GM10248 (cell line): ENCODE measurements at regions not wholly inside any gene's neighbourhood (a gene's known extent, or its start where the extent isn't known, plus 50 kb on each side); places are given as distances from the start of the nearest gene placed in this dataset.

Experiments used
- CTCF ChIA-PET: fragments of 300-600 bp; sonication (Branson Sonifier 250); formaldehyde crosslinking; extraction: SDS; loops from one replicate; lab custom pipeline; 2021; ENCODE audit warnings: antibody characterized with exemption; lab: Yijun Ruan, JAX
- POLR2A ChIA-PET: fragments of 350-650 bp; sonication (Branson Sonifier 250); formaldehyde crosslinking; extraction: SDS; loops from one replicate; lab custom pipeline; 2020; ENCODE audit warnings: antibody characterized with exemption; lab: Yijun Ruan, JAX
- DNase-seq: peaks from one replicate; pipeline ENCODE4 v3.0.0; 2012; ENCODE audit errors: extremely low spot score
- TF ChIP-seq, protein P1 (sequence below): IDR thresholded peaks from 2 replicates; pipeline ENCODE4 v1.5.1; 2012; ENCODE audit warnings: mild to moderate bottlenecking, low read depth; ENCODE audit errors: extremely low read depth, missing control alignments, control extremely low read depth

DNA sequence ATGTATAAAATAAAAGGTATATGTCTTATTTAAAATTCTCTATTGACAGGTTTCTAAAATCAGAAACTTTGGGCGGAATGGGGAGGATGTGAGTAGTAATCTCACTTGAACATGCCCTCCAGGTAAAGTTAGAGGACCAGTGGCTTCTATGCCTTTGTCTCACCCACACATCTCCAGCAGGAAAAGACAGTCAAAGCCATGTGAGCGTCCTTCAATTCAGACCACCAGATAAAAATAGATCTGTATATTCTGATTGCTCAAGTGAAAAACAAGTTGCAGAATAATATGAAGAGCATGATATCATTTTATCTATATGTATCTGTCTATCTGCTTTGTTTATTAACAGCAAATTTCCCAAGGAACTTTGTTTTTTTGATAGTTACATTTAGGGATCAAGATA is 152.2 kb downstream of the TMCO5A start:
- POLR2A ChIA-PET: no interaction called here
- CTCF ChIA-PET: interaction anchor here (1.1 to 3.1 kb wide), 2 partner anchors 18 to 477 kb away, joined by 4 to 13 read pairs; partner anchors contain the start of gene RASGRP1
- no peak for DNase-seq
- TF ChIP-seq, protein P1, sequence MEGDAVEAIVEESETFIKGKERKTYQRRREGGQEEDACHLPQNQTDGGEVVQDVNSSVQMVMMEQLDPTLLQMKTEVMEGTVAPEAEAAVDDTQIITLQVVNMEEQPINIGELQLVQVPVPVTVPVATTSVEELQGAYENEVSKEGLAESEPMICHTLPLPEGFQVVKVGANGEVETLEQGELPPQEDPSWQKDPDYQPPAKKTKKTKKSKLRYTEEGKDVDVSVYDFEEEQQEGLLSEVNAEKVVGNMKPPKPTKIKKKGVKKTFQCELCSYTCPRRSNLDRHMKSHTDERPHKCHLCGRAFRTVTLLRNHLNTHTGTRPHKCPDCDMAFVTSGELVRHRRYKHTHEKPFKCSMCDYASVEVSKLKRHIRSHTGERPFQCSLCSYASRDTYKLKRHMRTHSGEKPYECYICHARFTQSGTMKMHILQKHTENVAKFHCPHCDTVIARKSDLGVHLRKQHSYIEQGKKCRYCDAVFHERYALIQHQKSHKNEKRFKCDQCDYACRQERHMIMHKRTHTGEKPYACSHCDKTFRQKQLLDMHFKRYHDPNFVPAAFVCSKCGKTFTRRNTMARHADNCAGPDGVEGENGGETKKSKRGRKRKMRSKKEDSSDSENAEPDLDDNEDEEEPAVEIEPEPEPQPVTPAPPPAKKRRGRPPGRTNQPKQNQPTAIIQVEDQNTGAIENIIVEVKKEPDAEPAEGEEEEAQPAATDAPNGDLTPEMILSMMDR: no peak

DNA sequence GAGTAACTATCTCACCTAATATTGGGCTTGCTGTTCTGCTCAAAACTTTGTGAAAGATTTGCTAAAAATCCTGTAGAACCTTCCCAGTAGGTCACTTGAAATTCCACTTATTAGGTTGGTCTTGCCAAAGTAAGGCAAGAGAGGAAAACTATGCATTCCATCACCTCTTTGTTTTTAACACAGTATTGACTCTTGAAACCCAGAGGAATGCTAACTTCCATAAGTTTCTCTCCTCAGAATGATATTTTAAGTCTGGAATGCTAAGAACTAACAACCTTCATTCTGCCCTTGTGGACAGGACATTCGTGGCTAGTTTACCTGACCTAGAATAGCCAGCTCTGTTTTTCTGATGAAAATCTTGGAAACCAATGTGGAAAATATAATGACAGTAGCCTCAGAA is 154.5 kb downstream of the TMCO5A start:
- TF ChIP-seq, protein P1: no peak
- CTCF ChIA-PET: interaction anchor here (1.5 kb wide), 1 partner anchor 40 kb away, joined by 3 read pairs; no protein-coding TSS in a partner anchor
- POLR2A ChIA-PET: no interaction called here
- no peak for DNase-seq

DNA sequence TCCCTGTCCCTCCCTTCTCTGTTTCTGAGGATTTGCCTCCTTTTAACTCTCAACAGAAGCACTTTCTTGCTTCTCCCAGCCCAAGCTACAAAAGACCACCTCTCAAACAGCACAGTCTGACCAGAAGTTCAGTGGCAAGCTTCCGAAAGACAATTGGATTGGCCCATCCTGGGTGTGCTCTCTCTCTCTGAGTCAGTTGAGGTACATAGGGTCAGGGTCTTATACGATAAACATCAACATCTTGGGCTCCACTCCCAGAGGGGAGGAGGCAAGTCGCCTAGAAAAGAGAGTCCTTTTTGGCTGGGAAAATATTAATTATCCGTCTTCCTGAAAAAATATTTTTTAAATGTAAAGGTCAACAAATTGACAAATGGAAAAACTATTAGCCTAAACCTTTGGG is 155.8 kb downstream of the TMCO5A start:
- CTCF ChIA-PET: no interaction called here
- POLR2A ChIA-PET: no interaction called here
- no peak for DNase-seq
- TF ChIP-seq, protein P1: no peak

DNA sequence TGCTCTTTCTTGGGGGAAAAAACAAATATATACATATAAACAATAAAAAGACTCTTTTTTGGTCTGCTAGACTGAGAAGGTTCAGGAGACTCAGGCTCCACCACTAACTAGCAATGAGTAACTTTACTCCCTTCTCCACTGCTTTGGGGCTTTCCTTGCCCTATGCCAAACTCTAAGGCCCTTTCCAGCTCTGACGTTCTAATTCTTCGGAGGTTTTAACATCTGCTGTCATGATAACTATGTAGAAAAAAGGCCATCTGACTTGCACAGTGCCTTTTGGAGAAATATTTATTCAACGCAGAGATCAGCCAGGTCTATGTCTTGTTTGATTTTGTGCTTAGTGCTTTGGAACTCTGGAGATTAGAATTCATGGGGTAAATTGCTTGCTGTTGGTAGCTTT is 156.2 kb downstream of the TMCO5A start:
- TF ChIP-seq, protein P1: no peak
- CTCF ChIA-PET: no interaction called here
- DNase-seq: no peak
- POLR2A ChIA-PET: no interaction called here

DNA sequence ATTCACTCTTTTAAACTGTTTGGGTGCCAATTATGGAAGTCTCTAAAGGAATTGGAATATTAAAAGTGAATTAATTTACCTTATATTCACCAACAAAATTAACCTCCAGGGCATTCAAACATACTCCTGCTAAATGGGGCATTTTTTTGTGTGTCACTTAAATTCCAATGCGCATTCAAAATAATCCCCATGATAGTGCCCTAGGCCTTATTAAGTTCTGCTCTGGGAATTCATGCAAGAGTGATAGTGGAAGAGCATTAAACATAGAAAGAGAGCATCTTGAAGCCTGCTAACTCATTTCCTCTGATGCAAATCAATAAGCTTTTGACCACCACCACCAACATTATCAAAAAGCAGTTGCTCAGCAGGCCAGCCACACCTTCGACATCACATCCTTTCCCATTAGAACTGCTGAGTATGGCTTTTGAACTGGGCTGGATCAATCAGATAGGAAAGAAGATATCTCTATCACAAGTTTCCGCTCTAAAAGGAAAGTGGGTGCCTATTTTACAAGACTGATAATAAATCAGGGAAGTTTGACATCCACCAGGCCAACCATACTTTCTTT is 156.7 kb downstream of the TMCO5A start:
- TF ChIP-seq, protein P1: no peak
- CTCF ChIA-PET: no interaction called here
- no peak for DNase-seq
- POLR2A ChIA-PET: no interaction called here

DNA sequence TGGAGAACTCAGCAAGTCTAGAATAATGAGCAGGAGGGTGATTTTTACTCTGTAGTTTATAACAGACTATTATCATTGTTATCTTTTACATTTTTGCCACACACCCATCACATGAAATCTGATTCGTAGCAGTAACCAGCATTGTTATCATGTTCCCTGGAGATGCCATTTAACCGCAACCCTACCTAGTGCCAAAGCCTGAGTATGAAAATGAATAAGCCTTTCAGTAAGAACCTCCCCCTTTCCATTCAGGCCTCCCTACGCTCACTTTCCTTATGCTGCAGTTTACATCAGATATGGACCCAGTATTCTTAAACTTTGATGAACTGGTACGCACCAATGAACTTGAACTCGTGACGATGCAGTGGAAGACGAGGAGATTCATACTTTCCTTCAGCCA is 158.7 kb upstream of the SPRED1 start:
- POLR2A ChIA-PET: interaction anchor here (0.5 kb wide), 1 partner anchor 37 kb away, joined by 5 read pairs; no protein-coding TSS in a partner anchor
- no peak for DNase-seq
- TF ChIP-seq, protein P1: no peak
- CTCF ChIA-PET: no interaction called here

DNA sequence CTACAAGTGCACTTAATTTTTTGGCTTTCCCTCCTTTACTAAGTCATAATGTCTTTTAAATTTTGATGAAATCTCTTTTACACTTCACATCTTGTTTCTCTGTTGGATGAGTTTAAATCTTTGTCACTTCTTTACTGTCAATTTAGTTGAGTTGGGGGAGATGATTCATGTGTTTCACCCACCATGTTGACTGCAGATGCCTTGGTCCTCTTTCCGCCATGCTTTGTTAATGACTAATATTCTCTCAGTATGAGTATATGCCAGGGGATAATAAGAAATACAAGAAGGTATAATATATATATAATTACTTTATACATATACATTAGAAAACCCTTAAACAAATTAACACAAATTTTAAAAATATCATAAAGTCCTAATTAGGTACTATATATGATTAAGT is 149.7 kb upstream of the SPRED1 start:
- ChIA-PET CTCF (no interaction called here), POLR2A (no interaction called here)
- TF ChIP-seq, protein P1: no peak
- no peak for DNase-seq
